ENCODE measurements at regions not wholly inside any gene's neighbourhood (a gene's known extent, or its start where the extent isn't known, plus 50 kb on each side); places are given as distances from the start of the nearest gene placed in this dataset.

DNA sequence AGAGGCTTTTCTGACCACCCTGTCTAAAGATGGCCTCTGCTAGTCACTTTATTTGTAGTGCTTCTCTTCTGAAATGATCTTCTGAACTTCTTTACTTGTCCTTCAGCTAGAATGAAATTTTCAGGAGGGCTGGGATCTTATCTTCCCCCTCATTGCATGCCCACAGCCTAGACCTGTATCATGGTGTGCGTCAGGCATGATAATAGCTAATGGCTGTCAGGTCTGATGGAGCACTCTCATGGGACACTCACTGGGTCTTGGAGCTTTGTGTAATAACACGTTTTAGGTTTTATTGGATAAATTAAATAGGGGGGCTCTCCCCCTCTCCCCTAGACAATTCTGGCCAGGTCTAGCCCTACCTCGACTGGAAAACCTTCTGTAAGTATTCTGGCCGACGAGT lies 97.1 kb upstream of the NRXN3 start:
- no peak overlapping the region for H3K27ac ChIP-seq
- TF ChIP-seq, protein P1, sequence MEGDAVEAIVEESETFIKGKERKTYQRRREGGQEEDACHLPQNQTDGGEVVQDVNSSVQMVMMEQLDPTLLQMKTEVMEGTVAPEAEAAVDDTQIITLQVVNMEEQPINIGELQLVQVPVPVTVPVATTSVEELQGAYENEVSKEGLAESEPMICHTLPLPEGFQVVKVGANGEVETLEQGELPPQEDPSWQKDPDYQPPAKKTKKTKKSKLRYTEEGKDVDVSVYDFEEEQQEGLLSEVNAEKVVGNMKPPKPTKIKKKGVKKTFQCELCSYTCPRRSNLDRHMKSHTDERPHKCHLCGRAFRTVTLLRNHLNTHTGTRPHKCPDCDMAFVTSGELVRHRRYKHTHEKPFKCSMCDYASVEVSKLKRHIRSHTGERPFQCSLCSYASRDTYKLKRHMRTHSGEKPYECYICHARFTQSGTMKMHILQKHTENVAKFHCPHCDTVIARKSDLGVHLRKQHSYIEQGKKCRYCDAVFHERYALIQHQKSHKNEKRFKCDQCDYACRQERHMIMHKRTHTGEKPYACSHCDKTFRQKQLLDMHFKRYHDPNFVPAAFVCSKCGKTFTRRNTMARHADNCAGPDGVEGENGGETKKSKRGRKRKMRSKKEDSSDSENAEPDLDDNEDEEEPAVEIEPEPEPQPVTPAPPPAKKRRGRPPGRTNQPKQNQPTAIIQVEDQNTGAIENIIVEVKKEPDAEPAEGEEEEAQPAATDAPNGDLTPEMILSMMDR (IDR thresholded peaks at IDR 0.05), result no peak
- TF ChIP-seq POLR2A (IDR thresholded peaks at IDR 0.05), result no peak
- no peak for DNase-seq
- H3K36me3 ChIP-seq (replicated peaks in 1 of 2), result no peaks in the 10 kb centered on the region
- H3K4me3 ChIP-seq, result no peak overlapping the region
- 55 to 73% (median 66%) methylated on average over 5 of the region's 5 CpGs for WGBS, 4 donors
- H3K4me1 ChIP-seq (replicated peaks in 1 of 2), result no peaks in the 10 kb centered on the region
- H3K27me3 ChIP-seq, result no peaks in the 10 kb centered on the region
- H3K9me3 ChIP-seq (replicated peaks in 1 of 3), result no peaks in the 10 kb centered on the region
- intact Hi-C loops (cut with DNase I), result no loop called here

DNA sequence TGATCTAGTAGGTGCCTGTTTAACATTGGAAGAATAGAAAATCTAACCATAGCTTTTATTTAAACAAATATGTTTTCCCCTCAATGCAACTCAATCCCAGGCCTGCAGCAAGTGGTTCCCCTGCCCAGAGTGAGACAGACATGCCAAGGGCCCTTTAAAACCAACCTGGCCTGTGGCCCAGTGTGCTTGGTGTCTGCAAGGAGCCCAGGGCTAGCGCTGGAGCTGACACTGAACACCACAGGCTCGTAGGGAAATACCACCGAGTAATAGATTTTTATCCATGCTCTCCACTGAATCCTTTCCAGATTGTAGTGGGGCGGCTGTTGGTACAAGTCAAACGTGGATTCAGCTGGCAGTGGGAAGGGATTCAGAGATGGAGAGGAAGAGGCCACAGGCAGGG lies 95.6 kb upstream of the NRXN3 start:
- H3K4me3 ChIP-seq, result no peak overlapping the region
- no peaks in the 10 kb centered on the region for H3K36me3 ChIP-seq (replicated peaks in 1 of 2)
- DNase-seq, result no peak
- 51 to 63% (median 56%) methylated on average over 5 of the region's 5 CpGs for WGBS, 4 donors
- no peaks in the 10 kb centered on the region for H3K4me1 ChIP-seq (replicated peaks in 1 of 2)
- TF ChIP-seq, protein P1 (IDR thresholded peaks at IDR 0.05), result no peak
- no peak for TF ChIP-seq POLR2A (IDR thresholded peaks at IDR 0.05)
- intact Hi-C loops (cut with DNase I), result no loop called here
- H3K27me3 ChIP-seq, result no peaks in the 10 kb centered on the region
- H3K9me3 ChIP-seq (replicated peaks in 1 of 3), result no peaks in the 10 kb centered on the region
- no peak overlapping the region for H3K27ac ChIP-seq

DNA sequence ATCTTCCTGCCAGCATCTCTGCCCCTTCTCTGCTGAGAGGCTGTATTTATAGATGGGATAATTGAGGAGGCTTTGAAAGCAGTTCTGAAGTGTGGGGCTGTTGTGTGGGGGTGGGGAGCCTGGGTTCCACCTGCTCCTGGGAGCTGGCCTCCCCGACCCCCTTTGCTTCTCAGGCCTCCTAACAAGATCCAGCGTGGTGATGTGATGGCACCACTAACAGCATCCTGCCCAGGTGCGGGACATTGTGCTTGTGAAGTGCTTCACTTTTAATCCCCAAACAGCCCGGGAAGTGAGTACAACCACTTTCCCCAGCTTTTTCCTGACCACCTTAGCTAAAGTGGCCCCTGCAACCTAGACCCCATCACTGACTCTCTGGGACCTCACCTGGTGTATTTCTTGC lies 95.1 kb upstream of the NRXN3 start:
- TF ChIP-seq, protein P1 (IDR thresholded peaks at IDR 0.05), result no peak
- no peak for TF ChIP-seq POLR2A (IDR thresholded peaks at IDR 0.05)
- H3K36me3 ChIP-seq (replicated peaks in 1 of 2), result no peaks in the 10 kb centered on the region
- no peak overlapping the region for H3K27ac ChIP-seq
- H3K4me1 ChIP-seq (replicated peaks in 1 of 2), result no peaks in the 10 kb centered on the region
- H3K4me3 ChIP-seq, result no peak overlapping the region
- no peaks in the 10 kb centered on the region for H3K27me3 ChIP-seq
- H3K9me3 ChIP-seq (replicated peaks in 1 of 3), result no peaks in the 10 kb centered on the region
- intact Hi-C loops (cut with DNase I), result no loop called here
- no peak for DNase-seq
- 75 to 94% (median 85%) methylated on average over 4 of the region's 4 CpGs for WGBS, 4 donors

DNA sequence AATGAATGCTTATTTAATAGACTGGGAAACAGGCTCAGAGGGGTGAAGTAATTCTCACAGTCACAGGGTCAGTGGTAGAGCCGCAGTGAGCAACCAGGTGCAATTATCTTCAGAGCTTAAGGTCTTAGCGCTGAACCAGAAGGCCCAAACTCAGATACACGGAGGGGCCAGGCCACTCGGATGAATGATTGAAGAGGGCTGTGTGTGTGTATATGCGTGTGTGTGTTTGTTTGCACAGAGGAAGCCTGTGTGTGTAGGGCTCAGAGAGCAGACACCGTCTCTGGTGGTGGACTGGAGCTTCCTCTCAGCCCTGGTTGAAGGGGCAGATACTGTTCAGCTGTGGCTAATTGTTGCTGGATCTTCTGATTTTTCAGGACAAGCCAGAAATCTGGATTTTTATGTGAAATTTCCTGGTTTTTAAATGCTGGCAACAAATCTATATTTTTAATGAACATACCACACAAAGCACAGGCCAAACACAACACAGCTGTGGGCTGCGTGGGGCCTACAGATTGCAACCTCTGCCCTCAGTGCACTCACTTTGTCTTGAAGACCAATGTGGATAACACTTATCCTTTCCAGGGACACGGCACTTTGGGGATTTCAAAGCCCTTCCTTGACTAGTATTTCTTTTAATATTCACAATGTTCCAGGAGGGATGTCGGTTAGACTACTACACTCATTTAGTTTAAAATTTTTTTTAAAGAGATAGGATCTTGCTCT lies 94.5 kb upstream of the NRXN3 start:
- no peak overlapping the region for H3K27ac ChIP-seq
- no peaks in the 10 kb centered on the region for H3K27me3 ChIP-seq
- no peak overlapping the region for H3K4me3 ChIP-seq
- DNase-seq, result no peak
- H3K9me3 ChIP-seq (replicated peaks in 1 of 3), result no peaks in the 10 kb centered on the region
- intact Hi-C loops (cut with DNase I), result no loop called here
- no peak for TF ChIP-seq POLR2A (IDR thresholded peaks at IDR 0.05)
- TF ChIP-seq, protein P1 (IDR thresholded peaks at IDR 0.05), result no peak
- 68 to 77% (median 72%) methylated on average over 9 of the region's 9 CpGs for WGBS, 4 donors
- H3K4me1 ChIP-seq (replicated peaks in 1 of 2), result no peaks in the 10 kb centered on the region
- H3K36me3 ChIP-seq (replicated peaks in 1 of 2), result no peaks in the 10 kb centered on the region

Measured in adrenal gland (tissue), 9 donors.